ENCODE measurements at regions not wholly inside any gene's neighbourhood (a gene's known extent, or its start where the extent isn't known, plus 50 kb on each side); places are given as distances from the start of the nearest gene placed in this dataset.

DNA sequence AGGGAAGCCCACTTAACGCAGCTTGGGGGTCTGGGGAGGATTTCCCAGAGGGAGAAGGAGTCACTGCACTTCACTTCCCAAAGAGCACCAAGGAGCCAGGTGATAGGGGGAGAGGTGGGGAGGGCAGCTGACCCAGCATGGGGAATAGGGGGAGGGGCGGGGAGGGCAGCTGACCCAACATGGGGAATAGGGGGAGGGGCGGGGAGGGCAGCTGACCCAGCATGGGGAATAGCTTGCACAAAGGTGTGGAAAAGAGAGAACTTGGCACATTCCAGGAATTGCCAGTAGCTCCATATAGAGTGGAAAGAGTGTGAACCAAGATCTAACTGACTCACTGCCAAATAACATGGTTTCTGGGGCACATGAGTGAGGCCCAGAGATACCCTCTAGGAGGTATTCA is 110.3 kb downstream of the CCT6B start:
- Histone ChIP-seq H3K9me3 (ENCODE audit: control insufficient read depth, low read depth, low read length) (no peaks in the 10 kb centered on the region), H3K14ac (ENCODE audit: insufficient read depth, low read length) (no peak overlapping the region), H3K4ac (ENCODE audit: low read depth, low read length) (no peak overlapping the region), H2BK20ac (ENCODE audit: low read depth, low read length, poor library complexity, severe bottlenecking) (no peak overlapping the region), H3K9ac (ENCODE audit: extremely low read depth, insufficient read length, low read length) (no peak overlapping the region), H3K4me1 (ENCODE audit: insufficient read depth, low read length) (0 out of 2 replicates have a peak, but pooled peaks cover 5% of the 10 kb centered on the region), H4K8ac (replicated peaks; ENCODE audit: insufficient read length, low read depth, low read length) (no peak overlapping the region), H3K56ac (ENCODE audit: insufficient read length, low read depth, low read length) (no peak overlapping the region), H3K79me1 (ENCODE audit: insufficient read depth, low read depth, low read length, poor library complexity, severe bottlenecking) (no peaks in the 10 kb centered on the region), H2BK5ac (ENCODE audit: insufficient read length, low read length) (no peak overlapping the region), H2BK15ac (ENCODE audit: low read depth, low read length) (no peak overlapping the region), H2BK120ac (ENCODE audit: low read depth, low read length, poor library complexity, severe bottlenecking) (no peak overlapping the region), H3K27me3 (ENCODE audit: insufficient read depth, low read length) (no peaks in the 10 kb centered on the region), H2AFZ (ENCODE audit: low read length) (no peak overlapping the region), H3T11ph (ENCODE audit: low read length) (no peak overlapping the region), H2BK12ac (ENCODE audit: insufficient read length, low read depth, low read length) (no peak overlapping the region), H4K5ac (ENCODE audit: insufficient read length, low read depth, low read length) (no peak overlapping the region), H3K4me2 (ENCODE audit: insufficient read depth, insufficient read length, low read length) (no peak overlapping the region), H3K23me2 (ENCODE audit: insufficient read length, low read depth, low read length, poor library complexity, severe bottlenecking) (no peaks in the 10 kb centered on the region), H3K23ac (ENCODE audit: insufficient read length, low read depth, low read length) (no peak overlapping the region), H3K27ac (ENCODE audit: insufficient read length, low read depth, low read length) (no peak overlapping the region), H3K18ac (ENCODE audit: insufficient read length, low read depth, low read length) (no peak overlapping the region), H3K79me2 (ENCODE audit: insufficient read depth, low read length) (no peaks in the 10 kb centered on the region), H4K20me1 (ENCODE audit: control insufficient read depth, insufficient read depth, insufficient read length) (no peaks in the 10 kb centered on the region), H4K91ac (ENCODE audit: insufficient read length, low read depth, low read length) (no peak overlapping the region), H2AK5ac (ENCODE audit: insufficient read length, low read length) (no peak overlapping the region)
- Mint-ChIP-seq H3K4me3 (no peak overlapping the region), H3K9me3 (no peaks in the 10 kb centered on the region), H3K4me1 (peaks cover 9 to 34% of the 10 kb centered on the region in 2 experiments), H3K27me3 (ENCODE audit: low read depth) (peaks cover 11% of the 10 kb centered on the region; the same call in 1 of the 2 replicates), H3K36me3 (ENCODE audit: insufficient read depth in 1 of 3, low read depth in 3 of 3) (no peaks in the 10 kb centered on the region), H3K27ac (no peak overlapping the region)
- no CpG with 5 or more reads among the region's 3 CpGs for WGBS (ENCODE audit: extremely low coverage, insufficient read length, low lambda C conversion rate)
- DNase-seq = no peak
- TF ChIP-seq, protein P1, sequence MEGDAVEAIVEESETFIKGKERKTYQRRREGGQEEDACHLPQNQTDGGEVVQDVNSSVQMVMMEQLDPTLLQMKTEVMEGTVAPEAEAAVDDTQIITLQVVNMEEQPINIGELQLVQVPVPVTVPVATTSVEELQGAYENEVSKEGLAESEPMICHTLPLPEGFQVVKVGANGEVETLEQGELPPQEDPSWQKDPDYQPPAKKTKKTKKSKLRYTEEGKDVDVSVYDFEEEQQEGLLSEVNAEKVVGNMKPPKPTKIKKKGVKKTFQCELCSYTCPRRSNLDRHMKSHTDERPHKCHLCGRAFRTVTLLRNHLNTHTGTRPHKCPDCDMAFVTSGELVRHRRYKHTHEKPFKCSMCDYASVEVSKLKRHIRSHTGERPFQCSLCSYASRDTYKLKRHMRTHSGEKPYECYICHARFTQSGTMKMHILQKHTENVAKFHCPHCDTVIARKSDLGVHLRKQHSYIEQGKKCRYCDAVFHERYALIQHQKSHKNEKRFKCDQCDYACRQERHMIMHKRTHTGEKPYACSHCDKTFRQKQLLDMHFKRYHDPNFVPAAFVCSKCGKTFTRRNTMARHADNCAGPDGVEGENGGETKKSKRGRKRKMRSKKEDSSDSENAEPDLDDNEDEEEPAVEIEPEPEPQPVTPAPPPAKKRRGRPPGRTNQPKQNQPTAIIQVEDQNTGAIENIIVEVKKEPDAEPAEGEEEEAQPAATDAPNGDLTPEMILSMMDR (conservative IDR thresholded peaks at IDR 0.05) = no peak

All from H9 (cell line).